HG02870 (cell line): ENCODE measurements at regions not wholly inside any gene's neighbourhood (a gene's known extent, or its start where the extent isn't known, plus 50 kb on each side); places are given as distances from the start of the nearest gene placed in this dataset.
A peak's percentile ranks its signal among the peaks of the same experiment; 100 is the strongest.
"Not testable (repeated sequence)": the region's sequence is repeated elsewhere in the genome, so short reads cannot be mapped to it uniquely, and the experiment has no call there.

ENCODE experiments used
- ATAC-seq: cut with Tn5 transposase; IDR thresholded peaks from one replicate; pipeline ENCODE4 v1.9.1; 2021; ENCODE audit warnings: mild to moderate bottlenecking, moderate library complexity; ENCODE audit not compliant: unreplicated experiment

- ATAC-seq = no peak
Measured at GRCh38 chr4:83213640-83214039, 71.0 kb downstream of the COQ2 start.

- ATAC-seq = peak; percentile 69
Measured at GRCh38 chr4:83212041-83212851, 72.4 kb downstream of the COQ2 start.

GRCh38 chr4:83209419-83209818, 75.2 kb downstream of the COQ2 start:
- ATAC-seq = no peak

- ATAC-seq = no peak
Measured at GRCh38 chr4:83208371-83209365, 75.9 kb downstream of the COQ2 start.

- no peak for ATAC-seq
Measured at GRCh38 chr4:83207497-83208101, 77.0 kb downstream of the COQ2 start.

GRCh38 chr4:83205760-83206159, 78.8 kb downstream of the COQ2 start:
- ATAC-seq = no peak

- no peak for ATAC-seq
Measured at GRCh38 chr4:83204731-83205130, 79.9 kb downstream of the COQ2 start.

GRCh38 chr4:83201761-83202160, 82.8 kb downstream of the COQ2 start:
- no peak for ATAC-seq

- ATAC-seq = no peak
Measured at GRCh38 chr4:83197555-83198235, 83.2 kb upstream of the PLAC8 start.

GRCh38 chr4:83196921-83197320, 82.4 kb upstream of the PLAC8 start:
- no peak for ATAC-seq

GRCh38 chr4:83195269-83195668, 80.7 kb upstream of the PLAC8 start:
- no peak for ATAC-seq

GRCh38 chr4:83194588-83194987, 80.1 kb upstream of the PLAC8 start:
- not testable (repeated sequence) for ATAC-seq

GRCh38 chr4:83192634-83193033, 78.1 kb upstream of the PLAC8 start:
- no peak for ATAC-seq

- no peak for ATAC-seq
Measured at GRCh38 chr4:83191026-83191425, 76.5 kb upstream of the PLAC8 start.

GRCh38 chr4:83189631-83190136, 75.2 kb upstream of the PLAC8 start:
- ATAC-seq = no peak

GRCh38 chr4:83180431-83180968, 66.0 kb upstream of the PLAC8 start:
- ATAC-seq = peak; percentile 51

- ATAC-seq = no peak
Measured at GRCh38 chr4:83179205-83179604, 64.7 kb upstream of the PLAC8 start.

GRCh38 chr4:83178029-83178428, 63.5 kb upstream of the PLAC8 start:
- peak; percentile 55 for ATAC-seq

GRCh38 chr4:83177182-83177581, 62.7 kb upstream of the PLAC8 start:
- no peak for ATAC-seq

- peak; percentile 62 for ATAC-seq
Measured at GRCh38 chr4:83174844-83175414, 60.4 kb upstream of the PLAC8 start.
